ENCODE measurements at regions not wholly inside any gene's neighbourhood (a gene's known extent, or its start where the extent isn't known, plus 50 kb on each side); places are given as distances from the start of the nearest gene placed in this dataset.

DNA sequence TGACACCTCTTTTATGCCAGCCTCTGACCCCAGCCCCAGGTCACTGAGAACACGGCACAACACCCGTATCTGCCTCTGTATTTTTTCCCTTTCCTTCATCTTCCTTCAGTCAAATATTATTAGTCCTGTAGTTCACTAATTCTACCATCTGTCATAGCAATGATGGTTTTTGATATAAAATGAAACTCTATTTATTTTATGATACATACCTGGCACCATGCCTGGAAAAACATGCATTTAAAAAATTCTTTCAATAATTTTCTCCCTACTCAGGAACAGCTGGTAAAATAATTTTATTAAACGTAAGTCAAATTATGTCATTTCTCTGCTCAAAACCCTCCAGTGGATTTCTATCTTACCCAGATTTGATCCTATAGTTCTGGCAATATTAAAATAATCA is 224.7 kb downstream of the CDH7 start:
- TF ChIP-seq, protein P1, sequence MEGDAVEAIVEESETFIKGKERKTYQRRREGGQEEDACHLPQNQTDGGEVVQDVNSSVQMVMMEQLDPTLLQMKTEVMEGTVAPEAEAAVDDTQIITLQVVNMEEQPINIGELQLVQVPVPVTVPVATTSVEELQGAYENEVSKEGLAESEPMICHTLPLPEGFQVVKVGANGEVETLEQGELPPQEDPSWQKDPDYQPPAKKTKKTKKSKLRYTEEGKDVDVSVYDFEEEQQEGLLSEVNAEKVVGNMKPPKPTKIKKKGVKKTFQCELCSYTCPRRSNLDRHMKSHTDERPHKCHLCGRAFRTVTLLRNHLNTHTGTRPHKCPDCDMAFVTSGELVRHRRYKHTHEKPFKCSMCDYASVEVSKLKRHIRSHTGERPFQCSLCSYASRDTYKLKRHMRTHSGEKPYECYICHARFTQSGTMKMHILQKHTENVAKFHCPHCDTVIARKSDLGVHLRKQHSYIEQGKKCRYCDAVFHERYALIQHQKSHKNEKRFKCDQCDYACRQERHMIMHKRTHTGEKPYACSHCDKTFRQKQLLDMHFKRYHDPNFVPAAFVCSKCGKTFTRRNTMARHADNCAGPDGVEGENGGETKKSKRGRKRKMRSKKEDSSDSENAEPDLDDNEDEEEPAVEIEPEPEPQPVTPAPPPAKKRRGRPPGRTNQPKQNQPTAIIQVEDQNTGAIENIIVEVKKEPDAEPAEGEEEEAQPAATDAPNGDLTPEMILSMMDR (IDR thresholded peaks at IDR 0.05; ENCODE audit: low read depth, low read length) = no peak
- Histone ChIP-seq H3K4me1 (ENCODE audit: low read depth) (no peaks in the 10 kb centered on the region), H3K27me3 (no peaks in the 10 kb centered on the region), H3K27ac (no peak overlapping the region), H3K9me3 (ENCODE audit: low read depth) (no peaks in the 10 kb centered on the region), H3K4me3 (no peak overlapping the region), H3K36me3 (no peaks in the 10 kb centered on the region)
- DNase-seq (ENCODE audit: low read depth in 1 of 2, low spot score in 1 of 2) = no peak

DNA sequence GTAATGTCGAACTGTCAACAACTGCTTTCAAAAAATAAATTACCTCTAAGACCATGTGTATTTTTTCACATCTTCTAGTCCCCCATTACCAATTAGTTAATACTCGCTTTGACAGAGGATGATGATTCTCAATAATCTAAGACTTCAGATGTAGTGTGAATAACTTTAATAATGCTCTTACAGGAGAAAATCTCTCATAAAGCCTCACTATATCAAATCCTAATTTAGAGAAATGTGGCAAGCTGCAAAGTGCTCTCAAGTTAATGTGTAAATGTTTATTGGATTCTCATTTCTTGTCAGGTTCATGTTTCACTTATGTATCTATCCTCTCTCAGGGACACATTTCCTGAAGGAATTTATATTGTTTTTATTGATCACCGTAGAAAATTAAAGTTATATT is 223.9 kb downstream of the CDH7 start:
- Histone ChIP-seq H3K36me3 (no peaks in the 10 kb centered on the region), H3K27ac (no peak overlapping the region), H3K27me3 (no peaks in the 10 kb centered on the region), H3K4me1 (ENCODE audit: low read depth) (no peaks in the 10 kb centered on the region), H3K9me3 (ENCODE audit: low read depth) (no peaks in the 10 kb centered on the region), H3K4me3 (no peak overlapping the region)
- no peak for DNase-seq (ENCODE audit: low read depth in 1 of 2, low spot score in 1 of 2)
- TF ChIP-seq, protein P1 (IDR thresholded peaks at IDR 0.05; ENCODE audit: low read depth, low read length) = no peak

DNA sequence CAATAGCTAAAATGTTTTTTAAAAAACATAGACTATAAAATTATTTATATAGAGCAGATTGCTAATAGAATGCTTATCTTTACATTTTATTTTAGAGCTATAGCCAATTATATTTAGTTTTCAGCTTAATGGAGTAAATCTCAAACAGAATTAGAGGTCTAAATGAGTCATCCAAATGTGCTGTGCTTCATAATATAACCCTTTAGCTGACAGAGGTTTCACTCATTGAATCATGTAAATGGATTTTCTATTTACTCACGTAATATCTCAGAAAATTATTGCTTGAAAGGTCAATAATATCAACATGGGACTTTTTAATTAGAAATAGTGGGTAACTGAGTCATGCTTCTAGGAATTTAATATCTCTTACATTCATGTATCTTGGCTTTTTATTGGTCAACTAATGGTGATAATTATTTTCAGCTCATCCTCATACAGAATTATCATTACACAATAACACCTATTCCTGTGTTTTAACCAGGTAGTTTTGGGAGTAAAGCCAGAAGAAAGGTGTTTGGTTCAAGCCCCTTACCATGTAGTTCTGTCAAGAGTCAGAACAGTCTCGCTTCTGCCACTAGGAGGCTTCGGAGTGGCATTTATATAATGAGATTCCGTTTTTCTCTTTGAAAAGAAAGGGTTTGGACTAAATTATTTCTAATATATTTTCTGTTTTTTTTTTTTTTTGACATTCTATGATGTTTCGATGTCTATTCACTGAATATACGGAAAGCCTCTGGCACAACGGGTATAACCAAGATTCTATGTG is 217.6 kb downstream of the CDH7 start:
- H3K4me1 ChIP-seq (ENCODE audit: low read depth) = no peaks in the 10 kb centered on the region
- no peaks in the 10 kb centered on the region for H3K36me3 ChIP-seq
- no peaks in the 10 kb centered on the region for H3K27me3 ChIP-seq
- no peaks in the 10 kb centered on the region for H3K9me3 ChIP-seq (ENCODE audit: low read depth)
- no peak overlapping the region for H3K4me3 ChIP-seq
- DNase-seq (ENCODE audit: low read depth in 1 of 2, low spot score in 1 of 2) = peak in 1 of 2 donors; percentile 28
- H3K27ac ChIP-seq = no peak overlapping the region
- TF ChIP-seq, protein P1 (IDR thresholded peaks at IDR 0.05; ENCODE audit: low read depth, low read length) = no peak

DNA sequence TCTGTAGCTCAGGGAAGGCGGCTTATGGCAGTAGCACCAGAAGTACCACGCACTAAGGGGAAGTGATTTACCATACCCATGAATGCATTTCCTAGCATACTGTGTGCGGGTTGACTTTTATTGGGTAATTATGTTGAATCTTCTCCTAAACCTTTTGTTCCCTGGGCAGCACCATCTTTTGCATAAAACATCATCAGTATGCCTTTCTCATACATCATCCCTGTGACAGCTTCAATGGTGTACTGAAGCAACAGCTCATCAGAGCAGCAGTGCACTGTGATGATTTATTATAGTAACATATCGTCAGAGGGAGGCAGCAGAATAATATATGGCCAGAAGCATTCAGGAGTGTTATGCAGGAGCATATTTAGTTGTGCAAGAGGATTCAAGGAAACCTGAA is 204.9 kb downstream of the CDH7 start:
- H3K4me1 ChIP-seq (ENCODE audit: low read depth) = no peaks in the 10 kb centered on the region
- no peaks in the 10 kb centered on the region for H3K36me3 ChIP-seq
- H3K9me3 ChIP-seq (ENCODE audit: low read depth) = no peaks in the 10 kb centered on the region
- H3K27ac ChIP-seq = no peak overlapping the region
- TF ChIP-seq, protein P1 (IDR thresholded peaks at IDR 0.05; ENCODE audit: low read depth, low read length) = no peak
- no peak overlapping the region for H3K4me3 ChIP-seq
- no peak for DNase-seq (ENCODE audit: low read depth in 1 of 2, low spot score in 1 of 2)
- H3K27me3 ChIP-seq = no peaks in the 10 kb centered on the region

DNA sequence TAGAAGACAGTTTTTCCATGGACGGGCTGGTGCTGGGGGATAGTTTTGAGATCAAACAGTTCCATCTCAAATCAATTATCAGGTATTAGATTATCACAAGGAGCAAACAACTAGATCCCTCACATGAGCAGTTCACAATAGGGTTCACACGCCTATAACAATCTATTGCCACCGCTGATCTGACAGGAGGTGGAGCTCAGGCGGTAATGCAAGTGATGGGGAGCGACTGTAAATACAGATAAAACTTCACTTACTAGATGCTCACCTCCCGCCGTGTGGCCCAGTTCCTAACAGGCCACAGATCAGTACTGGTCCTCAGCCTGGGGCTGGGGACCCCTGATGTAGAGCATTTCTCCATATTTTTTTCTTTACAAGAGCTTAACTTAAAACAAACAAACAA is 203.6 kb downstream of the CDH7 start:
- no peak for DNase-seq (ENCODE audit: low read depth in 1 of 2, low spot score in 1 of 2)
- Histone ChIP-seq H3K9me3 (ENCODE audit: low read depth) (no peaks in the 10 kb centered on the region), H3K4me1 (ENCODE audit: low read depth) (no peaks in the 10 kb centered on the region), H3K27ac (no peak overlapping the region), H3K27me3 (no peaks in the 10 kb centered on the region), H3K36me3 (no peaks in the 10 kb centered on the region), H3K4me3 (no peak overlapping the region)
- TF ChIP-seq, protein P1 (IDR thresholded peaks at IDR 0.05; ENCODE audit: low read depth, low read length) = no peak
